Heart left ventricle (tissue), 16 donors: ENCODE measurements at regions not wholly inside any gene's neighbourhood (a gene's known extent, or its start where the extent isn't known, plus 50 kb on each side); places are given as distances from the start of the nearest gene placed in this dataset.

ENCODE experiments used
- ATAC-seq, 4 donors: fragments of 200-7000 bp; cut with Tn5 transposase; one replicate each; pipeline ENCODE4 v1.9.1; 2020 to 2022; ENCODE audit warnings: moderate library complexity in 4 of 4, mild to moderate bottlenecking in 3 of 4, moderate number of reproducible peaks in 1 of 4
- DNase-seq, 5 donors: peaks; one replicate each; pipeline ENCODE4 v3.0.0-alpha.2; 2020
- H3K27ac ChIP-seq, 12 donors: fragments of 200-600 bp; sonication (generic) in 4 of 12; one replicate each; pipeline versions ENCODE4 v1.5.0 to v1.8.0; 2016 to 2022; ENCODE audit warnings: mild to moderate bottlenecking in 2 of 12
- H3K27me3 ChIP-seq, 9 donors: fragments of 200-600 bp; sonication (generic) in 2 of 9; one replicate each; pipeline versions ENCODE4 v1.5.1 to v1.8.0; 2016 to 2022; ENCODE audit warnings: mild to moderate bottlenecking in 3 of 9
- H3K36me3 ChIP-seq, 9 donors: fragments of 200-600 bp; sonication (generic) in 2 of 9; one replicate each; pipeline versions ENCODE4 v1.5.0 to v1.8.0; 2018 to 2022; ENCODE audit warnings: mild to moderate bottlenecking in 2 of 9
- H3K4me1 ChIP-seq, 12 donors: fragments of 200-600 bp; sonication (generic) in 4 of 12; one replicate each; pipeline versions ENCODE4 v1.5.0 to v1.8.0; 2016 to 2022; ENCODE audit warnings: mild to moderate bottlenecking in 3 of 12
- H3K4me3 ChIP-seq, 12 donors: fragments of 200-600 bp; sonication (generic) in 4 of 12; one replicate each; pipeline versions ENCODE4 v1.5.0 to v1.8.0; 2017 to 2022; ENCODE audit warnings: mild to moderate bottlenecking in 9 of 12, moderate library complexity in 4 of 12
- H3K9me3 ChIP-seq, 12 donors: fragments of 200-600 bp; sonication (generic) in 4 of 12; one replicate each; pipeline versions ENCODE4 v1.5.0 to v1.8.0; 2016 to 2022; ENCODE audit warnings: mild to moderate bottlenecking in 1 of 12
- CTCF ChIP-seq, 12 donors: fragments of 200-600 bp; sonication (generic) in 4 of 12; IDR thresholded peaks; one replicate each; pipeline versions ENCODE4 v1.5.0 to v1.8.0; 2018 to 2022; ENCODE audit warnings: antibody characterized with exemption in 12 of 12, mild to moderate bottlenecking in 5 of 12
- POLR2A ChIP-seq, 2 donors: fragments of 450-650 bp; IDR thresholded peaks; one replicate each; pipeline ENCODE4 v1.6.1; 2017; ENCODE audit warnings: antibody characterized with exemption in 2 of 2, mild to moderate bottlenecking in 2 of 2, moderate library complexity in 2 of 2
- WGBS, 4 donors: extraction: QIAGEN DNeasy Blood & Tissue Kit in 2 of 4; methylation state at CpG; one replicate each; pipeline versions ENCODE4 v1.1.5 to v1.1.7; 2013 to 2018; 5-methylcytosine and 5-hydroxymethylcytosine counted together
- intact Hi-C, 10 donors: fragments of 100-400 bp; cut with DNase I; formaldehyde crosslinking; loops; one replicate each; pipeline versions ENCODE4 v1.11.1 to v1.14.2; 2022
- donor health status: ischemic (EF 13 %, LVEDD 7.1; RV severe dilation, severe dysfunction).
- donor health status: healthy with polysubstance abuse.
- donor health status: DM: no; HTN: yes; CAD: no.
- donor health status: DM: no; HTN: no; CAD: no.
- donor health status: ischemic (EF 25% LVEDD 6.9; RV normal size, moderate dysfunction).
- donor health status: ischemic (EF 25% LVEDD 5.7; RV mildly dilated, moderate dysfunction).
- donor health status: healthy.
- donor health status: DM: yes; HTN: yes; CAD: no.
- donor health status: ischemic (EF 35%, LVEDD 5.7; RV mildly dilated, moderate dysfunction).
- donor health status: nonischemic (EF 11% LVEDD 7.7; RV severe dilation, severe dysfunction).
- donor health status: DM: yes; HTN: yes; CAD: no.
- donor health status: PGD.
- donor health status: ischemic (EF 29% LVEDD 5.4; RV normal size, mild dysfunction).
- donor health status: nonischemic (EF 23%, LVEDD 6.1; RV moderate dilation, normal function).

DNA sequence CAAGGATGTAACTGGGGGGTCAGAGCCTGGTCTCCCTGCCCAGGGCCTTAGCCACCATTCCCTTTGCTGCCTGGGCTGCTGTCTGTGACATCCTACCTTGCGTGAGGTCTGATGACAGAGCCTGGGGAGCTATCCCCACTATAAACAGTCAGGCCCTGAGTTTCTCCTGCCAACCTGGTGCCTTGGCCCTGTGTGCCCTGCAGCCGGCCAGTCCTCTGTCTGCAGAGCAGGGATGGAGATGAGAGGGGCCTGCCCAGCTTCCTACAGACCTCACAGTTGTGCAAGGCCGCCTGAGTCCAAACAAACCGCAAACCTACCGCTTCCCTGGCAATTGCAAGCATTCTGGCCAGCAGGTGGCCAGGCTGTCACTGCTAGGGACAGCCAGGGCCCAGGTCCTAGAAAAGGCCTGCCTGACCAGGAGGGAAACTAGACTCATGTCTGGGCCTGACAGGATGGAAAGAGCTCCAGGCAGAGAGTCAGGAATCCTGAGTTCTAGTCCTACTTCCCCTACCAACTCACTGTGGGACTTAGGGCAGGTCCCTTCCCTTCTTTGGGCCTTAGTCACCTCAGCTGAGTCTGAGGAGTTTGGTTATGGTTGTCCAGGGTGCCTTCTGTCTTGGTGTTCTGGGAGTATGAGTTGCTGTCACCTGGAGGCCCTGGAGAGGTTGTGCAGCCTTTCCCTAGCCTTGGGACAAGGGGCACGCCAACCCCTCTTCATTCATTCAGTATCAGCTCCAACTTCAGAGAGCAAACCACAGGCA lies 86.2 kb downstream of the VEGFA start:
- H3K4me1 ChIP-seq = no peaks in the 10 kb centered on the region
- DNase-seq = peak in 2 of 5 donors; percentile 46 to 53
- H3K27ac ChIP-seq = no peak overlapping the region
- H3K4me3 ChIP-seq = no peak overlapping the region
- WGBS, 4 donors = 58 to 80% (median 78%) methylated on average over 5 to 6 of the region's 6 CpGs
- H3K27me3 ChIP-seq = no peaks in the 10 kb centered on the region
- intact Hi-C loops = loop anchor here in 7 of 10 donors (1.0 to 10.0 kb wide), 6 partner anchors 91 to 219 kb away; no protein-coding TSS in a partner anchor
- TF ChIP-seq CTCF (IDR thresholded peaks at IDR 0.05) (peak in 10 of 12 donors; percentile 21 to 55 (median 38)), POLR2A (IDR thresholded peaks at IDR 0.05) (no peak)
- H3K36me3 ChIP-seq = no peaks in the 10 kb centered on the region
- ATAC-seq = peak; percentile 14 to 79 (median 59)
- no peaks in the 10 kb centered on the region for H3K9me3 ChIP-seq

DNA sequence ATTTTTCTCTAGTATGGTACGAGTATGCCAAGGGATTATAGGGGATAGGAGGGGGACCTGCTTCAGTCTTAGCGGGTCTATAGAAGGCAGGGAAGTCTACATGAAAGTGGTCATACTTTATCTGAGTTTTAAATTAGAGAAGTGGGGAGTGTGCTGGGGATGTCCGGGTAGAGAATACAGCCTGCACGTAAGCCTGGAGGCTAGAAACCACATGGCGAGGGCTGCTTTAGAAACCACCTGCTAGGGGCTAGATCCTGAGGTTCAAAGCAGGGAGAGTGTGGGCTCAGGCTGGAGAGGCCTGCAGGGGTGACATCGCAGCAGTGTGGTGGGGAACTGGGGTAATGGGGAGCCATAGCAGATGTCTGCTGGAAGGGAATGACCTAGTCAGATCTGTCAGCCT lies 85.2 kb downstream of the VEGFA start:
- 87 to 89% (median 88%) methylated on average over 6 of the region's 6 CpGs for WGBS, 4 donors
- DNase-seq = no peak
- Histone ChIP-seq H3K27me3 (no peaks in the 10 kb centered on the region), H3K36me3 (no peaks in the 10 kb centered on the region), H3K4me3 (no peak overlapping the region), H3K4me1 (no peaks in the 10 kb centered on the region), H3K27ac (no peak overlapping the region), H3K9me3 (no peaks in the 10 kb centered on the region)
- TF ChIP-seq POLR2A (IDR thresholded peaks at IDR 0.05) (no peak), CTCF (IDR thresholded peaks at IDR 0.05) (no peak)
- intact Hi-C loops = loop anchor here in 7 of 10 donors (5.0 to 10.0 kb wide), 5 partner anchors 92 to 220 kb away; no protein-coding TSS in a partner anchor
- no peak for ATAC-seq

DNA sequence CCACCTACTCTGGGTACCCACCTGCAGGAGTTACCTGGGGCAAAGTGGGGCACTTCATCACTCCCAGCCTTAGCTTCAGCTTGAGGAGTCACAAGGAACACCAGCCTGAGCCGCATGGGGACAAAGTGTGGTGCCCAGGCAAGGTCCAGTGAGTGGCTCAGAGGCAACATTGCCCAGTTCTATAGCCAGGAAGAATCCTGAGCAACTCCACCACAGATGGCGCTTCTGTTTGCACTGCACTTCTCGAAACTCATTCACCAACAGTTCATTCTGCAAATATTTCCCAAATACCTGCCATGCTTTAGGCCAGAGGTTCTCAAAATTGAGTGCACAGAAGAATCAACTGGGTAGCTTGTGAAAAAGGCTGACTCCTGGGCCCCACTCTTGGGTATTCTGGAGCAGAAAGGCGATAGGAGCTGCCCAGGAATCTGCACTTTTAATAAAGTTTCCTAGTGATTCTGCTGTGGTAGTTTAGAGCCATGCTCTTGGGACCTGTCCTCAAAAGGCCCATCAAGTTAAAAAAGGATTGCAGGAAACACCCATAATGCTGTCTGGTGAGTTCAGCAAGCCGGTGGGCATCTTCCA lies 83.1 kb downstream of the VEGFA start:
- no peak for DNase-seq
- Histone ChIP-seq H3K9me3 (no peaks in the 10 kb centered on the region), H3K27ac (no peak overlapping the region), H3K4me3 (no peak overlapping the region), H3K27me3 (no peaks in the 10 kb centered on the region), H3K36me3 (no peaks in the 10 kb centered on the region), H3K4me1 (no peaks in the 10 kb centered on the region)
- WGBS, 4 donors = 85 to 91% (median 89%) methylated on average over 5 of the region's 5 CpGs
- no peak for ATAC-seq
- intact Hi-C loops = loop anchor here in 7 of 10 donors (5.0 to 10.0 kb wide), 4 partner anchors 99 to 222 kb away; no protein-coding TSS in a partner anchor
- no peak for TF ChIP-seq CTCF (IDR thresholded peaks at IDR 0.05)
- no peak for TF ChIP-seq POLR2A (IDR thresholded peaks at IDR 0.05)

DNA sequence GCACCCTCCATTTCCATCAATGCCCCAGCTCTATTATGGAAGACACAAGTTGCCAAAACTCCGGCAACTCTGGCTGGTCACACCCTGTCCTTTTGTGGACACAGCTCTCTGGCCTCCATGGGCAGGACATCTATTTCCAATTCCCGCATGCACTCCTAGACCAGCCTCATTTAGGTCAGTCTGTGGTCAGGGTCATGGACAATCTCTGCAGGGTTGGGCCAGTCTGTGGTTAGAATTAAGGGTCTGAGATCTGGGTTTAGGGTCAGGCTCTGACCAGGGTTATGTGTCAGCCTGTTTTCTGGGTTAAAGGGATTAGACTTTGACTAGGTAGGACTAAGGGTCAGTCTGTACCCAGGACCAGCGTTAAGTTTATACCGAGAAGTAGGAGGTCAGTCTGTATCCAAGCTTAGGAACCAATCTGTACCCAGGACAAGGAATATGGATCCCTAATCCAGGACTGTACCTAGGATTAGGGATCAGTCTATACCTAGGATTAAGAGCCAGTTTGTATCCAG lies 82.4 kb downstream of the VEGFA start:
- no peak overlapping the region for H3K27ac ChIP-seq
- ATAC-seq (no peak), DNase-seq (no peak)
- 92 to 100% (median 96%) methylated on average over 3 to 4 of the region's 4 CpGs for WGBS, 4 donors
- no peak overlapping the region for H3K4me3 ChIP-seq
- H3K4me1 ChIP-seq = no peaks in the 10 kb centered on the region
- TF ChIP-seq POLR2A (IDR thresholded peaks at IDR 0.05) = no peak
- no peak for TF ChIP-seq CTCF (IDR thresholded peaks at IDR 0.05)
- intact Hi-C loops = loop anchor here in 7 of 10 donors (5.0 to 10.0 kb wide), 4 partner anchors 100 to 222 kb away; no protein-coding TSS in a partner anchor
- H3K9me3 ChIP-seq = no peaks in the 10 kb centered on the region
- H3K36me3 ChIP-seq = no peaks in the 10 kb centered on the region
- no peaks in the 10 kb centered on the region for H3K27me3 ChIP-seq
